NT2/D1 (cell line): ENCODE measurements at regions not wholly inside any gene's neighbourhood (a gene's known extent, or its start where the extent isn't known, plus 50 kb on each side); places are given as distances from the start of the nearest gene placed in this dataset.

Experiments
- SUZ12 ChIP-seq: IDR thresholded peaks from 2 replicates; pipeline ENCODE4 v1.6.1; 2011; ENCODE audit not compliant: insufficient read length, insufficient read depth; ENCODE audit errors: extremely low read depth
- YY1 ChIP-seq: IDR thresholded peaks from 2 replicates; pipeline ENCODE4 v1.6.1; 2011; ENCODE audit not compliant: insufficient read length, insufficient read depth
- ZNF274 ChIP-seq: IDR thresholded peaks from 2 replicates; pipeline ENCODE4 v1.6.1; 2011; ENCODE audit warnings: mild to moderate bottlenecking, low read depth, low read length

DNA sequence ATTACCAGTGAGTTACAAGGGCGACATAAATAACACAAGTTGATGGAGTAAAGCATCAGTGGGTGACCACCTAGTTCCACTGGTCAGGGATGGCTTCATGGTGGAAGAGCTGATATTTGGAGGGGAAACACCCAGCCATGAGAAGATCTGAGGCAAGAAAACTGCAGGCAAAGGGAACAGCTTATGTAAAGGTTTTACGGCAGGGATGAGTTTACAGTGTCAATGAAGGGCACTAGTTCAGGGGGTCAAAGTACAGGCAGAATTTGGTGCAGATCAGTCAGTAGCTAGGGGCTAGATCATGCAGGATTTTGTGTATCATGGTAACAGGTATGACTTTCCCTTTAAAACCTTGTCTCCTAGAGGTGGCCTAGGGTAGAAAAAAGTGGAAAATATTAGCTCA is 339.6 kb downstream of the PMP22 start:
- TF ChIP-seq YY1 (no peak), ZNF274 (no peak), SUZ12 (no peak)
